C4-2B (cell line): ENCODE measurements at regions not wholly inside any gene's neighbourhood (a gene's known extent, or its start where the extent isn't known, plus 50 kb on each side); places are given as distances from the start of the nearest gene placed in this dataset.

Experiments
- CTCF ChIP-seq: fragments of 450-650 bp; conservative IDR thresholded peaks from 2 replicates; pipeline ENCODE4 v1.5.1; 2017; ENCODE audit warnings: mild to moderate bottlenecking
- ZFX ChIP-seq: fragments of 450-650 bp; IDR thresholded peaks from 2 replicates; pipeline ENCODE4 v1.6.1; 2017

DNA sequence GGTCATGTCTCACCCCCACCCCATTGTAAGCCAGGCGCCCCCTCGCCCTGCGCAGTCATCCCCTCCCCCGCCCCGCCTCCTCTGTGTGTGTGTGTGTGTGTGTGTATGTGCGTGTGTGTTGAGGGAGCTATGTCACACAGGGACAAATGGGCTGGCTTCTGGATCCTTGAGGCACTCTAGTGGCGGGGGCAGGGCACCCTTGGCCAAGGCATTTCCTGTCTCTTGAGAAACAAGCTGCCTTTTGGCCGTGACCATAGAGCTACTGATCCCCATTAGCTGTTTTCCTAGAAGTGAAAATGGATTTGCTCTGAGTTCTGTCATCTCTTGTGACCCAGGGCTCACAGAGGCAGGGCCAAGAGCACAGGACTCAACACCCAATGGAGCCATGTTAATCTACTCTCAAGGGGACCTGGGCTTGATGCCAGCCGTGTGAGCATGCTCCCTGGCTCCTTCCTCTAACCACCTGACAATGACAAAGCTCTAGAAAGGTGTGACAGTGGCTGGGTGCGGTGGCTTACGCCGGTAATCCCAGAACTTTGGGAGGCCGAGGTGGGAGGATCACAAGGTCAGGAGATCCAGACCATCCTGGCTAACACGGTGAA, 162.5 kb upstream of the BCOR start:
- TF ChIP-seq CTCF: no peak
- TF ChIP-seq ZFX: no peak
